WI38 (cell line): ENCODE measurements at regions not wholly inside any gene's neighbourhood (a gene's known extent, or its start where the extent isn't known, plus 50 kb on each side); places are given as distances from the start of the nearest gene placed in this dataset.

Experiments used
- H3K4me3 ChIP-seq: 2 replicates; pipeline ENCODE4 v1.5.1; 2011; ENCODE audit warnings: low read depth, mild to moderate bottlenecking, control low read depth, low read length
- TF ChIP-seq, protein P1 (sequence below): IDR thresholded peaks from 2 replicates; pipeline ENCODE4 v1.5.1; 2012; ENCODE audit warnings: low read depth, mild to moderate bottlenecking, control low read depth, low read length

DNA sequence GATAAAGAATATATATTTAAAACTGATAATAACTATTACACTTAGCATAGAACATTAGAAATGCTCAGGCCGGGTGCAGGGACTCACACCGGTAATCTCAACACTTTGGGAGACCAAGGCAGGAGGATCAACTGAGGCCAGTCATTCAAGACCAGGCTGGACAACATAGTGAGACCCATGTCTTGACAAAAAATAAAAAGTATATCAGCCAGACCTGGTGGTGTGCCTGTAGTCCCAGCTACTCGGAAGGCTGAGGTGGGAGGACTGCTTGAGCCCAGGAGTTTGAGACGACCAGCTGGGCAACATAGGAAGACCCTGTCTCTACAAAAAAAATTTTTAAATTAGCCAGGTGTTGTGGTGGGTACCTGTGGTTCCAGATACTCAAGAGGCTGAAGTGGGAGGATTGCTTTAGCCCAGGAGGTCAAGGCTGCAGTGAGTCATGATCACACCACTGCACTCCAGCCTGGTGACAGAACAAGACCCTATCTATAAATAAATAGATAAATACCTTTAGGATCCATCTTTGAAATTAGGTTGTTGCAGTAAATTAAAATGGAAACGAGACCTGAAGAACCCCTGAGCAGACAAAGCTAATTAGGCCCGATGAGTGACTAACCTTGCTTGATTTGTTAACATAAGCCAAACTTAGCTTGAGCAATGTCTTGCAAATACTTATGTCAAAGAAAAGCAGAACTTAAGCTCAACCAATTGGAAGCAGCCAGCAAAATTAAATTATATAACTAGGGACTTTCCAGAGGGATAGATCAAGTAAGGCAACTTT is 75.8 kb upstream of the E2F3 start:
- TF ChIP-seq, protein P1, sequence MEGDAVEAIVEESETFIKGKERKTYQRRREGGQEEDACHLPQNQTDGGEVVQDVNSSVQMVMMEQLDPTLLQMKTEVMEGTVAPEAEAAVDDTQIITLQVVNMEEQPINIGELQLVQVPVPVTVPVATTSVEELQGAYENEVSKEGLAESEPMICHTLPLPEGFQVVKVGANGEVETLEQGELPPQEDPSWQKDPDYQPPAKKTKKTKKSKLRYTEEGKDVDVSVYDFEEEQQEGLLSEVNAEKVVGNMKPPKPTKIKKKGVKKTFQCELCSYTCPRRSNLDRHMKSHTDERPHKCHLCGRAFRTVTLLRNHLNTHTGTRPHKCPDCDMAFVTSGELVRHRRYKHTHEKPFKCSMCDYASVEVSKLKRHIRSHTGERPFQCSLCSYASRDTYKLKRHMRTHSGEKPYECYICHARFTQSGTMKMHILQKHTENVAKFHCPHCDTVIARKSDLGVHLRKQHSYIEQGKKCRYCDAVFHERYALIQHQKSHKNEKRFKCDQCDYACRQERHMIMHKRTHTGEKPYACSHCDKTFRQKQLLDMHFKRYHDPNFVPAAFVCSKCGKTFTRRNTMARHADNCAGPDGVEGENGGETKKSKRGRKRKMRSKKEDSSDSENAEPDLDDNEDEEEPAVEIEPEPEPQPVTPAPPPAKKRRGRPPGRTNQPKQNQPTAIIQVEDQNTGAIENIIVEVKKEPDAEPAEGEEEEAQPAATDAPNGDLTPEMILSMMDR: no peak
- no peak overlapping the region for H3K4me3 ChIP-seq

DNA sequence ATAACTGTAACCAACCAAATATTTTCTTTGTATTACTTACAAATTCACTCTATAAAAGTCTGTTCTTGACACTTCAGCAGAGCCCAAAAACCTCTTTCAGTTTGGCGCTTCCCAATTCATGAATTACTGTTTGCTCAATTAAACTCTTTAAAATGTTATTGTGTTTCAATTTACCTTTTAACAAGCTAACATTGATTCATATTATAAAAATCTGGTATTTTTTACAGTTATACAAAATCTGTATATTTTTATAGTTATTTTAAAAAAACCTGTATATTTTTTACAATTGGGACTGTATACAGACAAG is 75.3 kb upstream of the E2F3 start:
- no peak overlapping the region for H3K4me3 ChIP-seq
- TF ChIP-seq, protein P1: no peak

DNA sequence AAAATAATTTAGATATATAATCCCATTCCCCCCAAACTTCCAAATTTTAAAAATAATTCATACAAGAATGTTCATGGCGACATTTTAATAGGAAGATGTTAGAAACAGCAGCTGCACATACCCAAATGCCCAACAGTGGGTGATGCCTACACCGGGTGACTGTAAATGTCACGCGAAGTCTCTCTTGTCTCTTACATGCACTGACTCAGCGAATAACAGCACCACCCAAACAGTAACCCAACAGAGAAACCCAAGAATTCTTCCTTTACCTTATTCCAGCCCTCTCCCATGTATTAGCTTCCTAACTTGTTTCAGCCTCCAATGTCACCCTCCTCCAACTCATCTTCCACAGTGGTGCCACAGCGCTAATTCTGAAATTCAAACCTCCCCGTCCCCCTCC is 74.5 kb upstream of the E2F3 start:
- H3K4me3 ChIP-seq: no peak overlapping the region
- TF ChIP-seq, protein P1: no peak

DNA sequence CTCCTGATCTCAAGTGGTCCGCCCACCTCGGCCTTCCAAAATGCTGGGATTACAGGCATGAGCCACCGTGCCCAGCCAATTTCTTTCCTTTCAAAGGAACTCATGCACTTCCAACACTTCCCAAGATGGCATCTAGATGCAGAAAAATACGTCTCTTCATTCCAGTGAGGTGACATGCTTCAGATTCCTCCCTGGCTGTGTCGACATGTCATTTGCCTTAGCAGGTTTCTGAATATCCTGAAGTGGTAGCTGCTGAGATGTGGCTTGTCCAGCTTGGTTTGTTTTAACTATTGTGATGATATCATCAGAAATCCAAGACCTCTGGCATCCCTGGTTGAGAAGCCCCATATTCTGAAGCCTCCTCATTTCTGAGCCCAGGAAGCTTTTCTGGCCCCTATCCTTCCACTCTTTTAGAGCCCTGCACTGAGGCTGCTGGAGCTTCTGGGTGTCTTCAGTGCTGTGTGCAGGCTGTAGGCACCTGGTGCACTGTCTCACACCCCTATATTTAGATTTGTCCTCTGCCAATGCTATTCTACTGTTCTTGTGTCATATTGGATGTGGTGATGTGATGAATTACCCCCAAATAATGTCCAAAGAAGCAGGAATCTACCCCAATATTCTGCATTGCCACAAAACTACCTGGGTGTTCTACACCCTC is 73.3 kb upstream of the E2F3 start:
- TF ChIP-seq, protein P1: no peak
- no peak overlapping the region for H3K4me3 ChIP-seq

DNA sequence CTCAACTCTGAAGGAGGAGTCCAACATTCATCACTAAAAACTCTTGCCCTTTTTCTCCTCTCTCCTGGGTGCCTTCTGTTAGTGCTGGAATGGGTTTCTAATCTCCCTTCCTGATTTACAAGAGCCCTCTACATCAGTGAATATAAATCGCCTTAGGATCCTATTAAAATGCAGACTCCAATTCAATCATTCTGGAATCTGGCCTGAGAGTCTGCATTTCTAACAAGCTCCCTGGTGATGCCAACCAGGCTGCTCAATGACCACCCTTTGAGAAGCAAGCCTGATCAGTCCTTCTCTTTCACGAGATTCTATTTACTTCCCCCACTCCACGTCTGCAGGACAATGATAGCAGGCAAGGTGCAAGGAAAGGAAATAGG is 72.8 kb upstream of the E2F3 start:
- no peak overlapping the region for H3K4me3 ChIP-seq
- TF ChIP-seq, protein P1: no peak

DNA sequence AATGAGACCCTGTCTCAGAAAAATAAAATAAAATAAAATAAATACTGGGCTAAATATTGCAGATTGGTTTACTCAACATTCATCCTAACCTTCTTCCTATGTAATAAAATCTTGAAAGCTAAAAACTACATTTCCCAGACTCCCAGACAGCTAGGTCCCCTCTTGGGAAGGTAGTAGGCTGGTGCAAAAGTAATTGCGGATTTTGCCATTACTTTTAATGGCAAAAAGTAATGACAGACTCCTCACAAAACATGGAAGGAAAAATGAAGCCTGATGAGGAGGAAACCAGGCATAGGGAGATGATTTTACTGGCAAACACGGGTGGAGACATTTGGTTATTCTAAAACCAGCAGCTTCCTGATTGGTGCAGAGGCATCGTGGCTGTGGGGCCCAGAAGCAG is 70.6 kb upstream of the E2F3 start:
- TF ChIP-seq, protein P1: no peak
- H3K4me3 ChIP-seq: no peak overlapping the region

DNA sequence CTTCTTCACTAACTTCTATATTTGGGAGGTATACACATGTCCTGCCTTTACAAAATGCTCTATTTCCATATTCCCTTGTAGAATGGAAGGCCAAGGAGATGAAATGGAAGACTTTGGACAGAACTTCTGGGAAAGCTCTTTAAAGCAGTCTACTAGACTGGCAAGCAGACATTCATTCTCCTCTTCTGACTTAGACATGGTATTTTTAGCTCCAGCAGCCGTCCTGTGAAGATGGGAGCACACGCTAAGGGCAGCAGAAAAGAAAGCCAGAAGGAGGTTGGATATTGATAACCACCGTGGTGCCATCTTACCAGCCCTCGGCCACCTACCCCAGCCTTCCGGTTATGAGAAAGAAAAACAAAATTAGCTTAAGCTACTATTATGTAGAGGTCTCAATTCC is 70.1 kb upstream of the E2F3 start:
- TF ChIP-seq, protein P1: no peak
- no peak overlapping the region for H3K4me3 ChIP-seq
